ENCODE measurements at regions not wholly inside any gene's neighbourhood (a gene's known extent, or its start where the extent isn't known, plus 50 kb on each side); places are given as distances from the start of the nearest gene placed in this dataset.

DNA sequence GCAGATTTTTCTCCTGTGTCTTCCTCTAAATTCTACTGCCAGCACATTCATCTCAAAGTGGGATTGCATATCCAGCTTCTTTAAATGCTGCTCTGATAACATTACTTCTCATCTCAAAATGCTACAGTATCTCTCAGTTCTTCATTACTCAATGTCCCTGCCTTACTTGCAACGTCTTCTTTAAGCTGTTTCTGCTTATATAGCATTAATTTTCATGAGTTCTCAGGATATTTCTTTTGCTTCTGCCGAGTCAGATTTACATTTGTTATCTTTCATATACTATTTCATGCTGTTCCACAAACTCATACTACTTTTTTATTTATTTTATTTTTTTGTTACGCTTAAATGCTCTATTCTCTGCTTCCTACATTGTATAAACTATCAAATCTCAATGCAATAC, 1223.5 kb upstream of the FAM98A start:
- TF ChIP-seq, protein P1, sequence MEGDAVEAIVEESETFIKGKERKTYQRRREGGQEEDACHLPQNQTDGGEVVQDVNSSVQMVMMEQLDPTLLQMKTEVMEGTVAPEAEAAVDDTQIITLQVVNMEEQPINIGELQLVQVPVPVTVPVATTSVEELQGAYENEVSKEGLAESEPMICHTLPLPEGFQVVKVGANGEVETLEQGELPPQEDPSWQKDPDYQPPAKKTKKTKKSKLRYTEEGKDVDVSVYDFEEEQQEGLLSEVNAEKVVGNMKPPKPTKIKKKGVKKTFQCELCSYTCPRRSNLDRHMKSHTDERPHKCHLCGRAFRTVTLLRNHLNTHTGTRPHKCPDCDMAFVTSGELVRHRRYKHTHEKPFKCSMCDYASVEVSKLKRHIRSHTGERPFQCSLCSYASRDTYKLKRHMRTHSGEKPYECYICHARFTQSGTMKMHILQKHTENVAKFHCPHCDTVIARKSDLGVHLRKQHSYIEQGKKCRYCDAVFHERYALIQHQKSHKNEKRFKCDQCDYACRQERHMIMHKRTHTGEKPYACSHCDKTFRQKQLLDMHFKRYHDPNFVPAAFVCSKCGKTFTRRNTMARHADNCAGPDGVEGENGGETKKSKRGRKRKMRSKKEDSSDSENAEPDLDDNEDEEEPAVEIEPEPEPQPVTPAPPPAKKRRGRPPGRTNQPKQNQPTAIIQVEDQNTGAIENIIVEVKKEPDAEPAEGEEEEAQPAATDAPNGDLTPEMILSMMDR (IDR thresholded peaks at IDR 0.05; ENCODE audit: control insufficient read depth, insufficient read depth, low read depth, low read length, missing control alignments) = no peak
- H3K4me3 ChIP-seq (ENCODE audit: control insufficient read depth, low read depth, low read length) = no peak overlapping the region
- DNase-seq (ENCODE audit: low read depth) = no peak

DNA sequence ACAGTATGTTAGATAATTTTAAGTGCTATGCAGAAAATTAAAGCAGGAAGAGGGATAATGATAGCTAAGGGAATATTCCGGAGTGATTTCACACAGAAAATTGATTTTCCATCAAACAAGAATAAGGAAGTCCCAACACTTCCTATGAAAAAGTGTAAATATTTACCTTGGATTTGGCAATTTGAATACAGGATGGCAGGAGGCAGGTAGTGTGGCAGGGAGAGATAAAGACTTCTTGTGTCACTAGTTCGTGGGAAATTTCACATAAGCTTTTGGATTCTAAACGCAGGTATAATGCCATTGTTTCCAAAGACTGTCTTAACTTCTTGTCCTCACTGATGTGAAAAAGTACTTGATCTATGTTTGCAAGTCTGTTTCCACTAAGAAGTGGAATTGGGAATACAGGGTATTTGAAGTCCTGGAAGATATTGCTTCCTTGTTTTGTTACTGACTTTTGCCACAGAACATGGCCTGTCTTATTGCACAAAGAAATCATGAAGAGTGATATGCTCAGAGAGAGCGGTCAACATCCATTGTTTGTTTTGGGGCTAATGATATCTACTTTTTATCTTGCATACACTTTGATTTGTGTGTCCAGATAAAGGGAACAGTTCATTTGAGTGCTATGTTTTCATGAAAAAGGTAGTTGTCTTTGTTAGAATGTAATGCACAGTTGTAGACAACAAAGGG, 1216.1 kb upstream of the FAM98A start:
- TF ChIP-seq, protein P1 (IDR thresholded peaks at IDR 0.05; ENCODE audit: control insufficient read depth, insufficient read depth, low read depth, low read length, missing control alignments) = no peak
- H3K4me3 ChIP-seq (ENCODE audit: control insufficient read depth, low read depth, low read length) = no peak overlapping the region
- DNase-seq (ENCODE audit: low read depth) = no peak

DNA sequence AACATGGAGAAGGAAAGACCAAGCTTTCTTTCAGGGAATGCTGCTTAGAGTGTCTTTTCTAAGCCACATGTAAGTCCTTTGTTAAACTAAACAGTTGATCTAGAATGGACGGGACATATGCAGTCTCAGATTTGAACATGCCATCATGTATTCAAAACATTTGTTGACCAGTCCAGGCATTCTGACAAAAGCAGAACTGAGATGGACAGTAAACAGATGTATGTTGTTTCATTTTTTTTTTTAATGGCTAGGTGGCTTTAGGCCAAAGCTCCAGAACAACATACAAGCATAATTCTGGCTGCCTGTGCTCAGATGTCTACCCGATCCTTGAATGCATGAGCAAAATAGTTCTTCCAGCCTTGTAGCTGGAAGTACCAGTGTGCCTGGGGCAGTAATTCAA, 1211.4 kb upstream of the FAM98A start:
- TF ChIP-seq, protein P1 (IDR thresholded peaks at IDR 0.05; ENCODE audit: control insufficient read depth, insufficient read depth, low read depth, low read length, missing control alignments) = no peak
- no peak overlapping the region for H3K4me3 ChIP-seq (ENCODE audit: control insufficient read depth, low read depth, low read length)
- no peak for DNase-seq (ENCODE audit: low read depth)

DNA sequence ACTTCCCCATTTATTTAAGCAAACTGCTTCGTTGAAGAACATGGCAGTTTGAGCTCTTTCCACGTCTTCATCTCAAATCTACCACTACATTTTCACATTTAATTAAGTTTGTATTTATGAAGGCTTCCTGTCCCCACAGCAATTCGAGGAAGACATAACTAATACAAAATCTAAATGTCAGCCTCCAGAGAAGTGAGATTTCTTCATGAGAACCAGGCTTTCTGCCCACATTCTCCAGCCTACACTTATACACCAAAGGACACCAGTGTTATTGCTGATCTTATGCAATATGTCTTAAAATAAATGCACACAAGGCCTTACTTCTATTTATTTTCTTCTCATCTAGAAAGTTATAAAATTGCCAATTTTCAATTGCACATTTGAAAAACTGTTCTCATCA, 1209.3 kb upstream of the FAM98A start:
- H3K4me3 ChIP-seq (ENCODE audit: control insufficient read depth, low read depth, low read length) = no peak overlapping the region
- TF ChIP-seq, protein P1 (IDR thresholded peaks at IDR 0.05; ENCODE audit: control insufficient read depth, insufficient read depth, low read depth, low read length, missing control alignments) = no peak
- DNase-seq (ENCODE audit: low read depth) = no peak

DNA sequence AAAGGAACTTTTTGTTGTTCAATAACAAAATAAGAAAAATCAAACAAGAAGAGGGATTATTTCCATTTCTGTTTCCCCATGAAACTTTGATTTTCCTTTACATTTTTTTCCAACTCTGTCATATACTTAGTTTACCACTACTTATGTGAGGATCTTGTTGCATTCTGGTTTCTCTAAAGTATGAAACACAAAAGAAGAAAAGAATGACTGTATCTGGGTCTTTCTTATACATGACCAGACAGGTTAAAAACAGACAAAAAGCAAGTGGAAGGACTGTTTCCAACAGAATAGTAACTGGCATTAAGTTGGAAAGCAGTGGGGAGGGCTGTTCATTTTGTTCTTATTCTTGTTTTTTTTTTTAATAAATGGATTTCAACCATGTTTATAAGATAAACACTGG, 1207.8 kb upstream of the FAM98A start:
- TF ChIP-seq, protein P1 (IDR thresholded peaks at IDR 0.05; ENCODE audit: control insufficient read depth, insufficient read depth, low read depth, low read length, missing control alignments) = no peak
- DNase-seq (ENCODE audit: low read depth) = no peak
- no peak overlapping the region for H3K4me3 ChIP-seq (ENCODE audit: control insufficient read depth, low read depth, low read length)

DNA sequence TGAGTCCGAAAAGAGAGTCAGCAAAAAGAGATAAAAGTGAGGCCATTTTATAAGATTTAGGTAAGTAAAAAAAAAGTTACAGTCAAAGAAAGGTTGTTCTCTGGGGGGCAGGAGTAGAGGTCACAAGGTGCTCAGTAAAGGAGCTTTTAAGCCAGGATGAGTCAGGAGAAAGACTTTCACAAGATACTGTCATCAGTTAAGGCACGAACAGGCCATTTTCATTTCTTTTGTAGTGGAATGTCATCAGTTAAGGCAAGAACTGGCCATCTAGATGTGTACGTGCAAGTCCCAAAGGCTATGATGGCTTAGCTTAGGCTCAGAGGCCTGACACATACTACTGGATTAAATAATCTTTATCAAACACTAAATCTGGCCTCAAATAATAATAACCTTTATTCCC, 1207.3 kb upstream of the FAM98A start:
- TF ChIP-seq, protein P1 (IDR thresholded peaks at IDR 0.05; ENCODE audit: control insufficient read depth, insufficient read depth, low read depth, low read length, missing control alignments) = no peak
- H3K4me3 ChIP-seq (ENCODE audit: control insufficient read depth, low read depth, low read length) = no peak overlapping the region
- no peak for DNase-seq (ENCODE audit: low read depth)
